Neural crest cell (in vitro differentiated cells): ENCODE measurements at regions not wholly inside any gene's neighbourhood (a gene's known extent, or its start where the extent isn't known, plus 50 kb on each side); places are given as distances from the start of the nearest gene placed in this dataset.
"Not testable (repeated sequence)": the region's sequence is repeated elsewhere in the genome, so short reads cannot be mapped to it uniquely, and the experiment has no call there.

ENCODE experiments used
- DNase-seq: peaks from one replicate; pipeline ENCODE4 v3.0.0; 2021; ENCODE audit warnings: low read depth, mixed read lengths, low spot score
- H3K27ac Mint-ChIP-seq: one replicate; pipeline ENCODE4 v1.8.0; 2021; ENCODE audit warnings: mild to moderate bottlenecking, mixed read lengths; ENCODE audit not compliant: unreplicated experiment
- H3K27me3 Mint-ChIP-seq: 2 replicates; pipeline ENCODE4 v1.8.0; 2021; ENCODE audit warnings: low read depth, mild to moderate bottlenecking, mixed read lengths
- H3K36me3 Mint-ChIP-seq: 2 replicates; pipeline ENCODE4 v1.8.0; 2021; ENCODE audit warnings: low read depth, mild to moderate bottlenecking, mixed read lengths
- H3K4me1 Mint-ChIP-seq: 2 replicates; pipeline ENCODE4 v1.8.0; 2021; ENCODE audit warnings: mixed read lengths
- H3K4me3 Mint-ChIP-seq: one replicate; pipeline ENCODE4 v1.8.0; 2021; ENCODE audit warnings: mild to moderate bottlenecking, mixed read lengths
- H3K9me3 Mint-ChIP-seq: 2 replicates; pipeline ENCODE4 v1.8.0; 2021; ENCODE audit warnings: mixed read lengths
- CTCF ChIP-seq: fragments of 200-600 bp; sonication (generic); conservative IDR thresholded peaks from 2 replicates; pipeline ENCODE4 v1.5.0; 2021; ENCODE audit warnings: antibody characterized with exemption, mild to moderate bottlenecking

GRCh38 chr13:27349458-27349857 is 75.0 kb upstream of the GTF3A start:
- H3K9me3 Mint-ChIP-seq, result peaks cover 4% of the 10 kb centered on the region
- TF ChIP-seq CTCF, result no peak

GRCh38 chr13:27350825-27351224 is 73.6 kb upstream of the GTF3A start:
- H3K36me3 Mint-ChIP-seq, DNase-seq, H3K27ac Mint-ChIP-seq, H3K4me3 Mint-ChIP-seq, H3K9me3 Mint-ChIP-seq: not testable (repeated sequence)
- Mint-ChIP-seq H3K27me3 (peaks cover 26% of the 10 kb centered on the region), H3K4me1 (peaks cover 17% of the 10 kb centered on the region)

More at GRCh38 chr13:27349458-27349857, 75.0 kb upstream of the GTF3A start:
- Mint-ChIP-seq H3K27ac (no peak overlapping the region), H3K27me3 (peaks cover 34% of the 10 kb centered on the region), H3K36me3 (no peaks in the 10 kb centered on the region), H3K4me1 (peaks cover 15% of the 10 kb centered on the region), H3K4me3 (no peak overlapping the region)
- DNase-seq, result no peak

GRCh38 chr13:27352698-27353097 is 71.7 kb upstream of the GTF3A start:
- Mint-ChIP-seq H3K4me3 (no peak overlapping the region), H3K27me3 (peaks cover 20% of the 10 kb centered on the region), H3K9me3 (peaks cover 4% of the 10 kb centered on the region), H3K27ac (peak overlapping the region; percentile 4), H3K36me3 (no peaks in the 10 kb centered on the region), H3K4me1 (peaks cover 17% of the 10 kb centered on the region)
- no peak for DNase-seq
- no peak for TF ChIP-seq CTCF

GRCh38 chr13:27353166-27353583 is 71.2 kb upstream of the GTF3A start:
- H3K4me3 Mint-ChIP-seq, result no peak overlapping the region
- peaks cover 17% of the 10 kb centered on the region for H3K4me1 Mint-ChIP-seq

GRCh38 chr13:27353708-27354107 is 70.7 kb upstream of the GTF3A start:
- Mint-ChIP-seq H3K36me3 (no peaks in the 10 kb centered on the region), H3K27me3 (peaks cover 13% of the 10 kb centered on the region), H3K4me1 (peaks cover 17% of the 10 kb centered on the region), H3K4me3 (no peak overlapping the region), H3K27ac (peak overlapping the region; percentile 54), H3K9me3 (peaks cover 4% of the 10 kb centered on the region)
- no peak for TF ChIP-seq CTCF
- DNase-seq, result no peak

More at GRCh38 chr13:27353166-27353583, 71.2 kb upstream of the GTF3A start:
- peaks cover 17% of the 10 kb centered on the region for H3K27me3 Mint-ChIP-seq
- H3K36me3 Mint-ChIP-seq, result no peaks in the 10 kb centered on the region
- peak overlapping the region; percentile 54 for H3K27ac Mint-ChIP-seq
- peaks cover 4% of the 10 kb centered on the region for H3K9me3 Mint-ChIP-seq
- no peak for TF ChIP-seq CTCF
- DNase-seq, result no peak

GRCh38 chr13:27354379-27354778 is 70.0 kb upstream of the GTF3A start:
- no peak overlapping the region for H3K4me3 Mint-ChIP-seq
- peaks cover 20% of the 10 kb centered on the region for H3K27me3 Mint-ChIP-seq
- peaks cover 4% of the 10 kb centered on the region for H3K9me3 Mint-ChIP-seq
- DNase-seq, result no peak
- peaks cover 17% of the 10 kb centered on the region for H3K4me1 Mint-ChIP-seq
- H3K36me3 Mint-ChIP-seq, result no peaks in the 10 kb centered on the region
- no peak for TF ChIP-seq CTCF
- peak overlapping the region; percentile 5 for H3K27ac Mint-ChIP-seq
